Activated naive CD8-positive, alpha-beta T cell treated with anti-CD3 and anti-CD28 coated beads, Interleukin-2, amount 10 ng/mL, durations not matched to agents 7 days and 5 days (primary cell): ENCODE measurements at regions not wholly inside any gene's neighbourhood (a gene's known extent, or its start where the extent isn't known, plus 50 kb on each side); places are given as distances from the start of the nearest gene placed in this dataset.
"Not testable (repeated sequence)": the region's sequence is repeated elsewhere in the genome, so short reads cannot be mapped to it uniquely, and the experiment has no call there.

Experiments used
- ATAC-seq: fragments of 150-1000 bp; cut with Tn5 transposase; one replicate; pipeline ENCODE4 v1.10.0; 2021; ENCODE audit warnings: low read depth, moderate library complexity
- POLR2A ChIA-PET: fragments of 350-600 bp; sonication (Branson Sonifier 250); formaldehyde crosslinking; loops from one replicate; lab custom pipeline; 2021; ENCODE audit warnings: antibody characterized with exemption; lab: Charles Lee
- DNase-seq: peaks from one replicate; pipeline ENCODE4 v3.0.0; 2021
- H3K27ac Mint-ChIP-seq: one replicate; pipeline ENCODE4 v1.8.0; 2022; ENCODE audit warnings: mild to moderate bottlenecking, mixed read lengths
- H3K27me3 Mint-ChIP-seq: one replicate; pipeline ENCODE4 v1.8.0; 2022; ENCODE audit warnings: mild to moderate bottlenecking, moderate library complexity, mixed read lengths
- H3K36me3 Mint-ChIP-seq: one replicate; pipeline ENCODE4 v1.8.0; 2021; ENCODE audit warnings: mild to moderate bottlenecking, mixed read lengths
- H3K4me1 Mint-ChIP-seq: one replicate; pipeline ENCODE4 v1.8.0; 2021; ENCODE audit warnings: mixed read lengths
- H3K4me3 Mint-ChIP-seq: one replicate; pipeline ENCODE4 v1.8.0; 2022; ENCODE audit warnings: mild to moderate bottlenecking, moderate library complexity, mixed read lengths
- H3K9me3 Mint-ChIP-seq: one replicate; pipeline ENCODE4 v1.8.0; 2021; ENCODE audit warnings: mixed read lengths

DNA sequence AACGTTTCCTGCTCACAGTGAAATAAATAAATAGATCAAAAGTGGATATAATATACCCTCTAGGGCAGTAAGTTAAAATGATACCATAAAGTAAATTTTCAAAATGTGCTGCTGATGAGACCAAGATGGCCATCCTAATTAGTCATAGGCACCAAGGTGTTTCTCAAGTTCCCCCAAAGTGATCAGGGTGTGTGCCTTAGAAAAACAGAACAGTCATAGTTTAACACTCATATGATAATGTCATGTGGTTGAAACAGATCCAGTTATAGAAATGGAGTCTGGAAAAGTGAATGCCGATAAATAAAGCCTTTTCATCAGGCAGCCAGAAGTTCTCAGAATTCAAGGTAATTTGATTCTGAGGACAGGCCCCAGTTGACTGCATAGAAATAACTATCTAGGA, 161.5 kb upstream of the CDKN2B start:
- no peak overlapping the region for H3K27ac Mint-ChIP-seq
- no peak overlapping the region for H3K4me3 Mint-ChIP-seq
- POLR2A ChIA-PET = no interaction called here
- DNase-seq (no peak), ATAC-seq (no peak)
- H3K4me1 Mint-ChIP-seq = peaks cover 7% of the 10 kb centered on the region
- peaks cover 7% of the 10 kb centered on the region for H3K36me3 Mint-ChIP-seq
- peaks cover 21% of the 10 kb centered on the region for H3K27me3 Mint-ChIP-seq
- peaks cover 2% of the 10 kb centered on the region for H3K9me3 Mint-ChIP-seq

DNA sequence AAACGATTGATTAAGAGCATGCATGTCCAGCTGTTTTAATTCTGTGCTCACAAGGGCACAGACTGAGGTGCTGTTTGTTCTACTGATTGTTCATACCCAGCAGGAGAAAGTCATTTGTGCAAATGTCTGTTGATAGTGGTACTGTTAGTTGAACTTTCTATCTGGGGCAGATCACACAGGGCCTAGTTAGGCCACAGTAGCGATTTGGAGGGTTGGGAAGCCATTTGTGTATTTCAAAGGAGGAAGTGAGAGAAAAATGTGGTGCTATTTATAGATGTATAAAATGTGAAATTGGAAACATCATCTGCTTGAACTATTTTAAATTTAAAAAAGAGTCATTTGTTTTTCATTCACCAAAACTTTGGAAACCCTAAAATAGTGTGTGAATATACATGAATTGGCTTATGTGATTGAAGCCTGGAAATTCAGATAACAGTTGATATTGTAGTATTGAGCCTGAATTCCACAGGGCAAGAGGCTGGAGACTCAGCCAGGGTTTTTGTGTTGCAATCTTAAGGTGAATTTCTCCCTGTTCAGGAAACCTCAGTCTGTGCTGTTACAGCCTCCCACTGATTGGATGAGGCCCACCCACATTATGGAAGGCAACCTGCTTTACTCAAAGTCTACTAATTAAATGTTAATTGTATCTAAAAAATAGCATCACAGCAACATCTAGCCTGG, 162.0 kb upstream of the CDKN2B start:
- POLR2A ChIA-PET = no interaction called here
- DNase-seq = no peak
- no peak overlapping the region for H3K27ac Mint-ChIP-seq
- no peak for ATAC-seq
- H3K27me3 Mint-ChIP-seq = peaks cover 15% of the 10 kb centered on the region
- H3K36me3 Mint-ChIP-seq = peaks cover 7% of the 10 kb centered on the region
- H3K4me1 Mint-ChIP-seq = peaks cover 12% of the 10 kb centered on the region
- no peak overlapping the region for H3K4me3 Mint-ChIP-seq
- peaks cover 2% of the 10 kb centered on the region for H3K9me3 Mint-ChIP-seq

DNA sequence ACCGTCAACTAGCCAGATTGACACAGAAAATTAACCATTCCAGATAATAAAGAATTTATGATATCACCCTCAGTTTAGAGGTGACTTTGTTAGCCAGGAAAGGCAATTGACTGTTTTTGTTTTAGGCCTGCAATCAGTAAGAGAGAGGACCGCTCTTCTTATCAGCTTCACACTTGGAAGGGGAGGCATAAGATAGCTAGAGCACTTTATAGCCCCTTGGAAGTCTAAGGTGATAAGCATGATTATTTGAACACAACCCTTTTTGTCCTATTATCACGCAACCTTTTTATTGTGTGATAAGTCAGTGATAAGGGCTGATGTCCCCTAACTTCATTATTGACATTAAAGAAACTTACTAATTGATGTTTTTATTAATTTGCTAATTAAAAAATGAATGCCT, 162.6 kb upstream of the CDKN2B start:
- H3K27me3 Mint-ChIP-seq = peaks cover 14% of the 10 kb centered on the region
- POLR2A ChIA-PET = no interaction called here
- H3K9me3 Mint-ChIP-seq = peaks cover 2% of the 10 kb centered on the region
- peaks cover 17% of the 10 kb centered on the region for H3K4me1 Mint-ChIP-seq
- H3K27ac Mint-ChIP-seq = no peak overlapping the region
- ATAC-seq = no peak
- no peak overlapping the region for H3K4me3 Mint-ChIP-seq
- H3K36me3 Mint-ChIP-seq = peaks cover 7% of the 10 kb centered on the region
- DNase-seq = no peak

DNA sequence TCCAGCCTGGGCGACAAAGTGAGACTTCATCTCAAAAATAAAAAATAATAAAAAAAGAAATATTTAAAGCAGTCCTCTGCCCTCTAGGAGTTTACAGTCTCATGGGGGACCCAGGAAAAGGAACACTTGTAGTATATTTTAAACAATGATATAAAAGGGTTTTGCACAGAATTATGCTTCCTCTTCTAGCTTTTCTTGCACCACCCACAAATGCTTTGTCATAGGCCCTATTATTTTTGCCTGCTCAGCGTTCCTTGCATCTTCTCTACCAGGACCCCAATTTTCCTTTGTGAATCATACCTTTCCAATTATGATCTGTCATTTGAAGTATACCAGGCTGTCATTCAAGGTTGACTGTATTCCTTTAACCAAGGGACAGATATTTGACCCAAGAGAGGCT, 164.8 kb upstream of the CDKN2B start:
- no peak for DNase-seq
- Mint-ChIP-seq H3K4me3 (no peak overlapping the region), H3K36me3 (peaks cover 11% of the 10 kb centered on the region), H3K4me1 (peaks cover 17% of the 10 kb centered on the region), H3K27ac (no peak overlapping the region), H3K27me3 (peaks cover 8% of the 10 kb centered on the region), H3K9me3 (peaks cover 6% of the 10 kb centered on the region)
- ATAC-seq = no peak
- POLR2A ChIA-PET = no interaction called here

DNA sequence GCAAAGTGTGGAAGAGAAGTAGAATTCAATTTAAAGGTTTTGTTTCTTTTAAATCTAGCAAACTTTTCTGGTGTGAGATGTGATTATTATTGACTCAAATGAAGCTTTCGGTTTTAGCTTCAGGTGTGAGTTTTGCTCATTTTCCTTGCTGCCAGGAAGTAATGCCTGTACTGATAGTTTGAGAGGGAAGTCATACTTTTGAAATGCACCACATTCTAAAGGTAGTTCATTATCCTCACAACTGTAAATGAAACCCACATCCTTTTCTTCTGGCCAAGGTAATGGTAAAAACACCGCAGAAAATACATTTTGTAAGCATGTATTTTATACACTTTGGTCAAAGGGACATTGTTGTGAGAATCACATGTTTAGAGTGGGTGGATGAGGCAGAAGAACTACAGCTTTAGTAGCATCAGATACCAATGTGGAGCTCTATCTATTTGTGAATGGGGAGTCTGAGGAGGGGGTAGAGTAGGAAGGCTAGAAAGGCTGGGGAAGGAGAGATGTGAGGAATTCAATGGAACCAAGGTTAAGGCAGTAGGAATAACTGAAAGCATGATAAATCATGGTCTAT, 167.0 kb upstream of the CDKN2B start:
- no peak for DNase-seq
- Mint-ChIP-seq H3K9me3 (peaks cover 11% of the 10 kb centered on the region), H3K4me1 (peaks cover 14% of the 10 kb centered on the region), H3K27ac (peak overlapping the region; percentile 55), H3K4me3 (peak overlapping the region; percentile 18), H3K27me3 (peaks cover 27% of the 10 kb centered on the region), H3K36me3 (peaks cover 15% of the 10 kb centered on the region)
- ATAC-seq = peak; percentile 90
- POLR2A ChIA-PET = no interaction called here

DNA sequence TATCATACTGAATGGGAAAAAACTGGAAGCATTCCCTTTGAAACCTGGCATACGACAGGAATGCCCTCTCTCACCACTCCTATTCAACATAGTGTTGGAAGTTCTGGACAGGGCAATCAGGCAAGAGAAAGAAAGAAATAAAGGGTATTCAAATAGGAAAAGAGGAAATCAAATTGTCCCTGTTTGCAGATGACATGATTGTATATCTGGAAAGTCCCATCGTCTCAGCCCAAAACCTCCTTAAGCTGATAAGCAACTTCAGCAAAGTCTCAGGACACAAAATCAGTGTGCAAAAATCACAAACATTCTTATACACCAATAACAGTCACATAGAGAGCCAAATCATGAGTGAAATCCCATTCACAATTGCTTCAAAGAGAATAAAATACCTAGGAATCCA, 171.9 kb upstream of the CDKN2B start:
- Mint-ChIP-seq H3K36me3 (peaks cover 11% of the 10 kb centered on the region), H3K9me3 (peaks cover 13% of the 10 kb centered on the region), H3K27me3 (peaks cover 42% of the 10 kb centered on the region)
- H3K4me3 Mint-ChIP-seq, ATAC-seq, POLR2A ChIA-PET, H3K27ac Mint-ChIP-seq, DNase-seq, H3K4me1 Mint-ChIP-seq: not testable (repeated sequence)

DNA sequence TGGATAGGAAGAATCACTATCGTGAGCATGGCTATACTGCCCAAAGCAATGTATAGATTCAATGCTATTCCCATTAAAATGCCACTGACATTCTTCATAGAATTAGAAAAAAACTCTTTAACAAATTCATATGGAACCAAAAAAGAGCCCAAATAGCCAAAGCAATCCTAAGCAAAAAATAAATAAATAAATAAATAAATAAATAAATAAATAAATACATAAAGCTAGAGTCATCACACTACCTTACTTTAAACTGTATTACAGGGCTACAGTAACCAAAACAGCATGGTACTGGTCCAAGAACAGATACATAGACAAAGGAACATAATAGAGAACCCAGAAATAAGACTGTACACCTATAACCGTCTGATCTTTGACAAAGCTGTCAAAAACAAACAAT, 180.4 kb upstream of the CDKN2B start:
- Mint-ChIP-seq H3K4me3 (no peak overlapping the region), H3K9me3 (peaks cover 2% of the 10 kb centered on the region), H3K4me1 (no peaks in the 10 kb centered on the region), H3K27me3 (peaks cover 53% of the 10 kb centered on the region), H3K36me3 (no peaks in the 10 kb centered on the region), H3K27ac (no peak overlapping the region)
- ATAC-seq (no peak), DNase-seq (no peak)
- POLR2A ChIA-PET = no interaction called here

DNA sequence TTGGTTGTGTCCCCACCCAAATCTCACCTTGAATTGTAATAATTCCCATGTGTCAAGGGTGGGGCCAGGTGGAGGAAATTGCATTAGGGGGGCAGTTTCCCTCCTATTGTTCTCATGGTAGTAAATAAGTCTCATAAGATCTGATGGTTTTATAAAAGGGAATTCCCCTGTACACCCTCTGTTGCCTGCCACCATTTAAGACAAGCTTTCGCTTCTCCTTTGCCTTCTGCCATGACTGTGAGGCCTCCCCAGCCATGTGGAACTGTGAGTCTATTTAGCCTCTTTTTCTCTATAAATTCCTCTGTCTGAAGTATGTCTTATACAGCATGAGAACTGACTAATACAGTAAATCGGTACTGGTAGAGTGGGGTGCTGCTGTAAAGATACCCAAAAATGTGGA, 187.9 kb upstream of the CDKN2B start:
- DNase-seq, H3K36me3 Mint-ChIP-seq, H3K4me3 Mint-ChIP-seq, H3K9me3 Mint-ChIP-seq, ATAC-seq, H3K27ac Mint-ChIP-seq, H3K4me1 Mint-ChIP-seq, POLR2A ChIA-PET: not testable (repeated sequence)
- peaks cover 38% of the 10 kb centered on the region for H3K27me3 Mint-ChIP-seq

DNA sequence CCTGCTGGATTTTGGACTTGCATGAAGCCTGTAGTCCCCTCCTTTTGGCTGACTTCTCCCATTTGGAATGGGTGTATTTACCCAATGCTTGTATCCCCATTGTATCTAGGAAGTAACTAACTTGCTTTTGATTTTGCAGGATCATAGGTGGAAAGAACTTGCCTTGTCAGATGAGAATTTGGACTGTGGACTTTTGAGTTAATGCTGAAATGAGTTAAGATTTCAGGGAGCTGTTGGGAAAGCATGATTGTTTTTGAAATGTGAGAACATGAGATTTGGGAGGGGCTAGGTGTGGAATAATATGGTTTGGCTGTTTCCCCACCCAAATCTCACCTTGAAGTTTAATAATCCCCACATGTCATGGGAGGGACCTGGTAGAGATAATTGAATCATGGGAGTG, 189.6 kb upstream of the CDKN2B start:
- Mint-ChIP-seq H3K9me3 (peaks cover 3% of the 10 kb centered on the region), H3K4me3 (no peak overlapping the region), H3K36me3 (no peaks in the 10 kb centered on the region), H3K27me3 (peaks cover 41% of the 10 kb centered on the region), H3K27ac (no peak overlapping the region), H3K4me1 (peaks cover 5% of the 10 kb centered on the region)
- DNase-seq (no peak), ATAC-seq (no peak)
- POLR2A ChIA-PET = no interaction called here

DNA sequence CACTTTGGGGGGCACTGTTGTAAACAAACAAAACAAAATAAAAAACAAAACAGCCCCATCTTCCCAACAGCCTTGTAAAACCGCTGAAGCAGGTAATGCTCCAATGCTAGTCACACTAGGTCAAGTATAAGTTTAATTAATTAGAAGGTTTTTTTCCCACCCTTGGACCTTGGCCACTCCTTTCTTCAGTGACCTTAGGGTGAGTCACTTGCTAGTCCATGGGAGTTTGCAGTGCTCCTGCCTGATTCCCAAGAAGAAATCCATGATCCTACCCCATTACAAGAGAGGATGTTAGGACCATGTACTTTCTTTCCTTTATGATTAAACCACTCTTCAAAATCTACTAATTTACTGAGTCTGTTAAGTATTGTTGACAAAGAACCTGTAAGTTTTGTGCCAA, 192.2 kb upstream of the CDKN2B start:
- Mint-ChIP-seq H3K4me1 (peaks cover 5% of the 10 kb centered on the region), H3K4me3 (no peak overlapping the region), H3K27me3 (peaks cover 24% of the 10 kb centered on the region), H3K36me3 (no peaks in the 10 kb centered on the region), H3K27ac (no peak overlapping the region), H3K9me3 (peaks cover 2% of the 10 kb centered on the region)
- ATAC-seq (no peak), DNase-seq (no peak)
- POLR2A ChIA-PET = no interaction called here

DNA sequence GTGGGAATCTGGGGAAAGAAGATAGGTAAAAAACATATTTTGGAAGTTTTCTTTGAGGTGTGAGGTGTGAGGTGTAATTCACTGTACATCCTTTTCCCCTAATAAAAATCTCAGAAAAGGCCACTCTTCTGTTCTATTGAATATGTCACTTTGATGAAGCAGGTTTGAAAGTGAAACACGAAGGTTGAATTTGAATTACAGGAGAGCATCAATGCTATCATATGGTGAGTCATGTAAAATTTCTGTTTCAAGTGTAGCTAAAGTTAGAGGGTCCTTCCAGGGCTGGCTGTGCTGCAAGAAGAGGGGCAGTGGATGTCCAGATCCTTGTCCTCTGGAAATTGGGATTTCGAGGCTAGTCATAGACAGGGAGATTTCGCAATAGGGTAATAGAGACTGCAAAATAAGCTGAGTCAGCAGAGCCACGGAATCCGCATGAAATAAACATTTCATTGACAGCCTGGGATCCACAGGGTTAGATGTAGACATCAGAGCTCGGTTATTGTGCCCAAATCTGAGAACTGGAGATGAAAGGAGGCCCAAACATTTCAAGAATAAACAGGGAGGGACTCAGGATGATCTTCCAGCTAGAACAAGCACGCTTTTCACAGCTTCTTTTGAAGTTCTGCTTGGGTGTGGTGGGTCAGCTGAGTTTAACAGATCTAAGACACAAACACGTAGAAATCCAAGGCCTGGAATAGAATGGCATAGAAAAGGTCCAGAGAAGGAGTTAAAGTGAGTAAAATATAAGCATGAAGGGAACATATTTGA, 194.4 kb upstream of the CDKN2B start:
- POLR2A ChIA-PET = no interaction called here
- no peak overlapping the region for H3K27ac Mint-ChIP-seq
- DNase-seq (no peak), ATAC-seq (no peak)
- H3K4me3 Mint-ChIP-seq = peak overlapping the region; percentile 34
- H3K4me1 Mint-ChIP-seq = peaks cover 7% of the 10 kb centered on the region
- peaks cover 2% of the 10 kb centered on the region for H3K9me3 Mint-ChIP-seq
- H3K27me3 Mint-ChIP-seq = peaks cover 15% of the 10 kb centered on the region
- H3K36me3 Mint-ChIP-seq = no peaks in the 10 kb centered on the region

DNA sequence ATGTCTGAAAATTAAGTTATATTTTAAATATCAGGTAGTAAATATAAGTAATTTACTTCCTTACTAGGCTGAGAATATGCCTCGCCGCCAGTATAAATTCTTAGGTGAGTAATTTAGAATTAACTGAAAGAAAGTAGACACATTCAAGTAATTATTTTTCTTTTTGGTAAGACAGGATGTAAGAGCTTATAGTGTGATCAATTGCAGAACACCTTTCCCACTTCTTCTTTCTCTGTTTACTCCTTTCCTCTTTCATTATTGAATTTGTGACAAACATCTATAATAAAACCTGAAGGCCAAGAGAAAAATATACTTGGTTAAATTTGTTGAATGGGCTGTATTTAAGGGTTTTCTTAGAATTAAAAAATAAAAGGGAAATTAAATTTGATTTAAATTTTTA, 195.1 kb upstream of the CDKN2B start:
- Mint-ChIP-seq H3K27ac (no peak overlapping the region), H3K36me3 (peaks cover under 1% of the 10 kb centered on the region), H3K9me3 (peaks cover under 1% of the 10 kb centered on the region), H3K27me3 (peaks cover 13% of the 10 kb centered on the region), H3K4me3 (no peak overlapping the region), H3K4me1 (peaks cover 14% of the 10 kb centered on the region)
- POLR2A ChIA-PET = no interaction called here
- ATAC-seq (no peak), DNase-seq (no peak)

DNA sequence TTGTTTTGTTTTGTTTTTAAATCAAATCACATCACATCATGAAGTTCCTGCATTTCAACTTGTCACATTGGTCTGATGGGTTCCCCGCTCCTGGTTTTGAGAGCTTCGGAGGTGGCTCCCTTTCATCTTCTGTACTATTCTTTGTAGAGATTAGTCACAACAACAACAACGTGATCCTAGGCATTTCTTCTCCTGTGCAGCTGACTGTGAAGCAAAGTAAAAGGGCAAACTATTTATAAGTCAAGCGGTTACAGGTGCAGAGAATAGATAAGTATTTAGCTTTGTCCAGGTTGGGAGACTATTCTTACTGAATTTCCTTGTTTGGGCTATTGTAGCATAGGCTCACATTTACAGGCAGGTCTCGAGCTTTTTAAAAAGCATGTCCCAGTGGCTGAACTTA, 197.7 kb upstream of the CDKN2B start:
- H3K4me1 Mint-ChIP-seq = peaks cover 19% of the 10 kb centered on the region
- ATAC-seq = no peak
- POLR2A ChIA-PET = no interaction called here
- H3K27ac Mint-ChIP-seq = no peak overlapping the region
- DNase-seq = no peak
- peaks cover 11% of the 10 kb centered on the region for H3K27me3 Mint-ChIP-seq
- H3K4me3 Mint-ChIP-seq = no peak overlapping the region
- peaks cover 1% of the 10 kb centered on the region for H3K9me3 Mint-ChIP-seq
- H3K36me3 Mint-ChIP-seq = peaks cover 1% of the 10 kb centered on the region
